Esophagus muscularis mucosa (tissue), 4 donors: ENCODE measurements at regions not wholly inside any gene's neighbourhood (a gene's known extent, or its start where the extent isn't known, plus 50 kb on each side); places are given as distances from the start of the nearest gene placed in this dataset.

Experiments
- CTCF ChIP-seq, 3 experiments: fragments of 200-600 bp in 2 of 3; fragments of 450-650 bp in 1 of 3; sonication (generic) in 2 of 3; IDR thresholded peaks; one replicate each; pipeline ENCODE4 v1.5.1; 2017 to 2019; ENCODE audit warnings: antibody characterized with exemption in 3 of 3, mild to moderate bottlenecking in 2 of 3, moderate library complexity in 1 of 3
- EP300 ChIP-seq: sonication (generic); formaldehyde crosslinking; IDR thresholded peaks from one replicate; pipeline ENCODE4 v1.6.1; 2017; ENCODE audit warnings: antibody characterized with exemption
- POLR2A ChIP-seq: fragments of 450-650 bp; IDR thresholded peaks from one replicate; pipeline ENCODE4 v1.6.1; 2017; ENCODE audit warnings: antibody characterized with exemption, moderate library complexity, mild to moderate bottlenecking, low read depth
- POLR2AphosphoS5 ChIP-seq, 2 donors: sonication (generic); formaldehyde crosslinking; IDR thresholded peaks; one replicate each; pipeline ENCODE4 v1.6.1; 2017; ENCODE audit warnings: antibody characterized with exemption in 2 of 2

DNA sequence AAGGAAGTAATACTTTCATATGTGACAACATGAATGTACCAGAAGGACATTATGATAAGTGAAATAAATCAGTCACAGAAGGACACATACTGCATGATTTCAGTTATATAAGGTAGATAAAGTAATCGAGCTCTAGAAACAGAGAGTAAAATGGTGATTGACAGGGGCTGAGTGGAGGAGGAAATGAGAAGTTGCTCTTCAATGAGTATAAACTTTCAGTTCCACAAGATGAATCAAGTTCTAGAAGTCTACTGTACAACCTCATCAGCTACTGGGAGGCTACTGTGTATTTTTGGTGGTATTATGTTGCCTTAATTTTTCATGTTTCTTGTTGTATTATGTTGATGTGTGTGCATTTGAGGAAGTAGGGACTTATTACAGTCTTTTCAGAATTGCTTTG, 270.9 kb upstream of the GRIA3 start:
- TF ChIP-seq CTCF (IDR thresholded peaks at IDR 0.05) (no peak), POLR2A (no peak), EP300 (no peak), POLR2AphosphoS5 (IDR thresholded peaks at IDR 0.05) (no peak)
